ENCODE measurements at regions not wholly inside any gene's neighbourhood (a gene's known extent, or its start where the extent isn't known, plus 50 kb on each side); places are given as distances from the start of the nearest gene placed in this dataset.

DNA sequence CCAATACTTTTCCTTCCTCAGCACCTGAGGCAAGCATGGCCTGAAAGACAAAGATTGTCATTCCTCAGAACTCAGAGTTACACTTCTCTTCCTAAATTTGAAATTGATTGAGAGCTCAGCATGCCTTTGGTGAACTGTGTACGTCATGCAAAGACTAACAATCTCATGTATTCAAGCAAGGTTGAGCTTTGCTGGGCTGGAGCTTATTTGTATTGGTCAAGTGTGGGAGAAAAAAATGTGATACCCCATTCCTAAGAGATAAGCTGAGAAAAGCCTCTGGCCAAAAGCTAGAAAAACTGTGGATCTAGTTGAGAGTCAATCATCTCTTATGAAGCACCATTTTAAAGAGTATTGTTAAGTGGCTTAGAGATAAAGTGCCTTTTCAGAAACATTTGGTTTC, 392.2 kb downstream of the RASEF start:
- TF ChIP-seq, protein P1, sequence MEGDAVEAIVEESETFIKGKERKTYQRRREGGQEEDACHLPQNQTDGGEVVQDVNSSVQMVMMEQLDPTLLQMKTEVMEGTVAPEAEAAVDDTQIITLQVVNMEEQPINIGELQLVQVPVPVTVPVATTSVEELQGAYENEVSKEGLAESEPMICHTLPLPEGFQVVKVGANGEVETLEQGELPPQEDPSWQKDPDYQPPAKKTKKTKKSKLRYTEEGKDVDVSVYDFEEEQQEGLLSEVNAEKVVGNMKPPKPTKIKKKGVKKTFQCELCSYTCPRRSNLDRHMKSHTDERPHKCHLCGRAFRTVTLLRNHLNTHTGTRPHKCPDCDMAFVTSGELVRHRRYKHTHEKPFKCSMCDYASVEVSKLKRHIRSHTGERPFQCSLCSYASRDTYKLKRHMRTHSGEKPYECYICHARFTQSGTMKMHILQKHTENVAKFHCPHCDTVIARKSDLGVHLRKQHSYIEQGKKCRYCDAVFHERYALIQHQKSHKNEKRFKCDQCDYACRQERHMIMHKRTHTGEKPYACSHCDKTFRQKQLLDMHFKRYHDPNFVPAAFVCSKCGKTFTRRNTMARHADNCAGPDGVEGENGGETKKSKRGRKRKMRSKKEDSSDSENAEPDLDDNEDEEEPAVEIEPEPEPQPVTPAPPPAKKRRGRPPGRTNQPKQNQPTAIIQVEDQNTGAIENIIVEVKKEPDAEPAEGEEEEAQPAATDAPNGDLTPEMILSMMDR (conservative IDR thresholded peaks at IDR 0.05; ENCODE audit: low read length) = no peak
- no peak for TF ChIP-seq EZH2phosphoT487 (IDR thresholded peaks at IDR 0.05; ENCODE audit: borderline replicate concordance)

DNA sequence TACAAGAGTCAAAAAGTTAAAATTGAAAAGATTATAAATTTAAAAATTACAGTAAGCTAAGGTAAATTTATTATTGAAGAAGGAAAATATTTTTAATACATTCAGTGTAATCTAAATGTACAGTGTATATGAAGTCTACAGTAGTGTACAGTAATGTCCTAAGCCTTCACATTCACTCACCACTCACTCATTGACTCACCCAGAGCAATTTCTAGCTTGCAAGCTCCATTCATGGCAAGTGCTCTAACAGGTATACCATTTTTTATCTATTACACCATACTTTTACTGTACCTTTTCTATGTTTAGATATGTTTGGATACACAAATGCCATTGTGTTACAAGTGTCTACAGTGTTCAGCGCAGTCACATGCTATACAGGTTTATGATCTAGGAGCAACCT, 389.7 kb downstream of the RASEF start:
- TF ChIP-seq, protein P1 (conservative IDR thresholded peaks at IDR 0.05; ENCODE audit: low read length) = no peak
- no peak for TF ChIP-seq EZH2phosphoT487 (IDR thresholded peaks at IDR 0.05; ENCODE audit: borderline replicate concordance)
- Histone ChIP-seq H3K27me3 (ENCODE audit: insufficient read depth, low read length, poor library complexity, severe bottlenecking) (no peaks in the 10 kb centered on the region), H3K4me1 (ENCODE audit: insufficient read depth, low read length, poor library complexity, severe bottlenecking) (no peaks in the 10 kb centered on the region), H3K4me2 (ENCODE audit: low read depth, low read length, poor library complexity, severe bottlenecking) (no peak overlapping the region), H2AFZ (ENCODE audit: low read length) (no peak overlapping the region), H3F3A (ENCODE audit: low read depth) (no peaks in the 10 kb centered on the region), H3K79me2 (ENCODE audit: insufficient read depth, low read length) (no peaks in the 10 kb centered on the region), H3K9ac (ENCODE audit: low read depth, low read length, poor library complexity, severe bottlenecking) (no peak overlapping the region), H3K4me3 (ENCODE audit: low read length, poor library complexity, severe bottlenecking) (no peak overlapping the region), H3K9me2 (replicated peaks; ENCODE audit: low read depth, low read length) (no peaks in the 10 kb centered on the region), H4K20me1 (ENCODE audit: insufficient read depth, low read length, poor library complexity, severe bottlenecking) (no peaks in the 10 kb centered on the region), H3K36me3 (ENCODE audit: insufficient read depth, low read length) (no peaks in the 10 kb centered on the region), H3K9me3 (ENCODE audit: insufficient read depth, low read depth, low read length) (no peaks in the 10 kb centered on the region)

More for the DNA sequence above, 392.2 kb downstream of the RASEF start:
- Histone ChIP-seq H3K9me2 (replicated peaks; ENCODE audit: low read depth, low read length) (no peaks in the 10 kb centered on the region), H3F3A (ENCODE audit: low read depth) (no peaks in the 10 kb centered on the region), H2AFZ (ENCODE audit: low read length) (no peak overlapping the region), H3K36me3 (ENCODE audit: insufficient read depth, low read length) (no peaks in the 10 kb centered on the region), H4K20me1 (ENCODE audit: insufficient read depth, low read length, poor library complexity, severe bottlenecking) (no peaks in the 10 kb centered on the region), H3K4me3 (ENCODE audit: low read length, poor library complexity, severe bottlenecking) (no peak overlapping the region), H3K79me2 (ENCODE audit: insufficient read depth, low read length) (no peaks in the 10 kb centered on the region), H3K9ac (ENCODE audit: low read depth, low read length, poor library complexity, severe bottlenecking) (no peak overlapping the region), H3K4me2 (ENCODE audit: low read depth, low read length, poor library complexity, severe bottlenecking) (no peak overlapping the region), H3K9me3 (ENCODE audit: insufficient read depth, low read depth, low read length) (no peaks in the 10 kb centered on the region), H3K4me1 (ENCODE audit: insufficient read depth, low read length, poor library complexity, severe bottlenecking) (no peaks in the 10 kb centered on the region), H3K27me3 (ENCODE audit: insufficient read depth, low read length, poor library complexity, severe bottlenecking) (no peaks in the 10 kb centered on the region)

DNA sequence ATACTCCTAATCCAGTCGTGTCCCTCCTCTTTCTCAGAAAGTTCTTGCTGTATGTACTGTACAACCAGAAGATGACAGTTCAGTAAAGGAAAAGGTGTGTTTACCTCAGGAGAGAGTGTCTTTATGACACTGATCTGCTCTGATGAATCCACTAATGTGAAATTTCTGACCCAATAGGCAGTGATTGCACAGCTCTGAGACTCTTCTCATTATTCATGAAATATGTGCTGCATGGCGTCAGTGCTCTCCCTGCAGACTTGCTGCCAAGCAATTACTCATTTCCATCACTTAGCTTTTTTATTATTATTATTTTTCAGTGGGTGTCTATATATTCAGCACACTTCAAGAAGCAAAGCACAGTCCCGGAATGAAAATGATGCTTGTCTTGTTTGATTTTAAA, 389.0 kb downstream of the RASEF start:
- no peaks in the 10 kb centered on the region for H3K27me3 ChIP-seq (ENCODE audit: insufficient read depth, low read length, poor library complexity, severe bottlenecking)
- H3K4me2 ChIP-seq (ENCODE audit: low read depth, low read length, poor library complexity, severe bottlenecking) = no peak overlapping the region
- no peak overlapping the region for H3K4me3 ChIP-seq (ENCODE audit: low read length, poor library complexity, severe bottlenecking)
- no peaks in the 10 kb centered on the region for H3K9me3 ChIP-seq (ENCODE audit: insufficient read depth, low read depth, low read length)
- no peaks in the 10 kb centered on the region for H3K4me1 ChIP-seq (ENCODE audit: insufficient read depth, low read length, poor library complexity, severe bottlenecking)
- no peak for TF ChIP-seq EZH2phosphoT487 (IDR thresholded peaks at IDR 0.05; ENCODE audit: borderline replicate concordance)
- TF ChIP-seq, protein P1 (conservative IDR thresholded peaks at IDR 0.05; ENCODE audit: low read length) = no peak
- no peak overlapping the region for H2AFZ ChIP-seq (ENCODE audit: low read length)
- H3F3A ChIP-seq (ENCODE audit: low read depth) = no peaks in the 10 kb centered on the region
- no peaks in the 10 kb centered on the region for H3K9me2 ChIP-seq (replicated peaks; ENCODE audit: low read depth, low read length)
- H3K9ac ChIP-seq (ENCODE audit: low read depth, low read length, poor library complexity, severe bottlenecking) = no peak overlapping the region
- H3K79me2 ChIP-seq (ENCODE audit: insufficient read depth, low read length) = no peaks in the 10 kb centered on the region
- no peaks in the 10 kb centered on the region for H4K20me1 ChIP-seq (ENCODE audit: insufficient read depth, low read length, poor library complexity, severe bottlenecking)
- no peaks in the 10 kb centered on the region for H3K36me3 ChIP-seq (ENCODE audit: insufficient read depth, low read length)

Measured in Loucy (cell line).